IMR-90 (cell line): ENCODE measurements at regions not wholly inside any gene's neighbourhood (a gene's known extent, or its start where the extent isn't known, plus 50 kb on each side); places are given as distances from the start of the nearest gene placed in this dataset.

ENCODE experiments used
- CTCF ChIP-seq: conservative IDR thresholded peaks from 2 replicates; pipeline ENCODE4 v1.5.1; 2012; ENCODE audit warnings: mild to moderate bottlenecking, low read depth, low read length, improper control_type of control experiment
- POLR2A ChIP-seq: IDR thresholded peaks from 2 replicates; pipeline ENCODE4 v1.6.1; 2012; ENCODE audit warnings: mild to moderate bottlenecking, low read depth, low read length

- TF ChIP-seq CTCF (no peak), POLR2A (no peak)
Measured at GRCh38 chr5:6112538-6112937, 265.8 kb downstream of the MED10 start.
